ENCODE measurements at regions not wholly inside any gene's neighbourhood (a gene's known extent, or its start where the extent isn't known, plus 50 kb on each side); places are given as distances from the start of the nearest gene placed in this dataset.

DNA sequence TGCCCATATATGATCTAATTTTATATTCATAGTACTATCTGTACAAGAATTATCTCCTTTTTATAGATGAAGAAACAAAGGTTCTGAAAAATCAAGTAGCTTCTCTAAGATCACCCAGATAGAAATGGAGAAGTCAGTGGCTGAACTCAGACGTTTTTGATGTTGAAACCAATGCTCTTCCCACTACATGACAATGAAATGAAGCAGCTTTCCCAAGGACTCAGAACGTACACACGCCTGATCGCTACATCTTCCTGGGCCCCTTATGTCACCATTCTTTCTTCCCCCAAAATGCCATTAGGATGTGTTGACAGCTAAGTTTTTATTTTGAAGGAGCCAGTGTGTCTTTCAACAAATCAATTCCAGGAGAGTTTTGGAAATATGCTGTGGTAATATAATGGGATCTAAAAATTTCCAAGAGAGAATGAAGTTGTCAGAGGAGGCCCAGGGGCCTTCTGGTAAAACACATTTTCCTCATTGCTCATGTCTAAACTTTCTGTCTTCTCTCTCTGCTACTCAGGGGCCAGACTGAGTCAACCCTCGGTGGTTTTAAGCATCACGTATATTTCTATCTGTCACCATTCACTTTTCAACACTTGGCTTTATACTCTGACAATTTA is 98.1 kb upstream of the COL21A1 start:
- no peak for DNase-seq

DNA sequence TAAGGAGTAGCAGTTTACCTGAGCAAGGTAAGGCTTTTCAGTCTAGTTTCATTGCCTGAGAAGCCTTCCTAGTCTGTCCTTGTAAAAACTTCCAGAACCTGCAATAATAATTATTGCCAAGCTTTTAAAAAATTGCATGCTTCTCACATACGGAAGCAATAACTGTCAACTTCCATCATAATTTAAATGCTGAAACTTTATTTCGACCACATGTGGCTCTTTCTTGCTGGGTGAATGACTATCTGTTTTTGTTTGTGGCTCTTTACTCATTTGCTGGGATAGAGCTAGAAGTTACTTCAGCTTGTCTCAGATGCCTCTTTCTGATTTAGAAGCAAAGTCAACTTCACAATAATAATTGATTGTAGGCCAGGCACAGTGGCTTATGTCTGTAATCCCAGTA is 95.9 kb upstream of the COL21A1 start:
- DNase-seq: no peak

DNA sequence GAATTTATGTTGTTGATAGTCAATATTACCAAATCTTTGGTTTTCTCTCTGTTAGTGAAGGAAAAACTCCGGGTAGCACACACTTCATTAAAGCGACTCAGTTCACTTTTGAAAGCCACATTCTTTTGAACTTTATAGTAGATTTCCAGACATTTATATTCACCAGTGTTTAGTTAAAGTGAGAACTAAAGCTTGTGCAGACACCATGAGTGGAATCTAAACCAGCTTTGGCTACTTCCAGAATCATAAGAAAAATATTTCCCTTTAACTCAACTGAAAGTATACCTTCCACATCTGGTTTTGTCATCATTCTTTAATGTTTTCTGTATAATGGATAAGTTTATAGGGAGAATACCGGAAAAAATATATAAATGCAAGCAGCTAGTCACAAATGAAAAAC is 92.1 kb upstream of the COL21A1 start:
- DNase-seq: no peak

DNA sequence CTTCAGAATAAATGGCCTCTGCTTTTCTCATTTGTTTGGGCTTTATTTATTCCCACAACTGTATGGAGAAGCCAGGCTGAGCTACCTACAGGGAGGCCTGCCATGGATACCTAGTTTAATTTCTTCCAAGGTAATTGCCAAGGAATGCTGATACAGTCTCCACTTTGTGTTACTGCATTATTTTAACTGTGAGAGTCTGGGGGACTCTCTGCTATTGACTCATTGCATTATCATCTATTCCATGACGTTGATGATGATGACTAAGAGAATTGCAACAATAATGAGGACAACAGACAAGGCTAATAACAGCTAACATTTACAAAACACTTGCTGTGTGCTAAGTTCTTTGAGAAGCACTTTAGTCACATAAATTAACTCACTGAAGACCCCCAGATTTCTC is 88.3 kb upstream of the COL21A1 start:
- no peak for DNase-seq

DNA sequence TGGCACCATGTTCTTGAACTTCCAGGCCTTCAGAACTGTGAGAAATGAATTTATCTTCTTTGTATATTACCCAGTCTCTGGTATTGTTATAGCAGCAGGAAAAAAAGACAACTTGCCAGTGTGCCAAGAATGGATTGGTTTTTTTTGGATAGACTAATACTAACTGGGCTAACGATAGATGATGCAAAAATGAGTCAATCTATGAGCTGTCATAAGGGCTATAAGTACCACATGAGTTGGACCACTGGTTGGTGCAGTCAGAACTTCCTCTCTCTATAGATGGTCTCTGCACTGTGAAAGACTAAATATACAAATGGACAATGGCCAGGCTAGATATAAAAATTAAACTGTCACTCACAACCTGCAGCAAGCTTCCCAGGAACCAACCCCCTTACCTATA is 87.6 kb upstream of the COL21A1 start:
- DNase-seq: no peak

DNA sequence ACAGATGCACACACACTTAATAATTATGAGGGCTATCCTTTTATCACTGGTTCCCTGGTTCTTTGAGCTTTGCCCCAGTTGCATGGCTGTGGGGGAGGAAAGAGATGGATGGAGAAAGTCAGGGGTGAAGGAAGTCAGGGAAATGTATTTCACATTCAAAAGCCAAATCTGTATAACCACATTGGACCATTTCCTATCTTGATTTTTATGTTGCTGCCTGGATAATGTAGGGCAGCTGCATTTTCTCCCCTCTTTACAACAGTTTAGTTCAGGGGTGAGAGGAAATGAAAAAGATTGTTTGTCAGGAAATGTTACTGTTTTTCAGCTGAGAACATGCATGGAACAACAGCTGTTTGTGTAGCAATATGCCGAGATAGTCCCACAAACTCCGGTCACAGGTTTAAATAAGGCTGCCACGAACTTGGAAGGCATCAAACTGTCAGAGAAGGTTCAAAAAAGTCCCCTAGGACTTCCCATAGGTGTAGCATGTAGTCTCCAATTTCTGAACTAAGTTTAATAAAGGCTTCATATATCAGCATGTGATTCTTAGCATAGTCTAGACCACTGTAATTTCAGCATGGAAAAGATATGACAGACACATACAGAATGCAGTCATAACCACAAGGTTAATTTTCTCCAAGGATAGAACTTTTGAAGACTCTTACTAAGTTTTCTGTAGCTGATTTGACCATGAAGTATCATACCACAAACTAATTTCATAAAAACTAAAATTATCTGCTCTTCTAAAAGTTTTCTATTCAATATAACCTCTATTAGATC is 82.1 kb upstream of the COL21A1 start:
- no peak for DNase-seq

DNA sequence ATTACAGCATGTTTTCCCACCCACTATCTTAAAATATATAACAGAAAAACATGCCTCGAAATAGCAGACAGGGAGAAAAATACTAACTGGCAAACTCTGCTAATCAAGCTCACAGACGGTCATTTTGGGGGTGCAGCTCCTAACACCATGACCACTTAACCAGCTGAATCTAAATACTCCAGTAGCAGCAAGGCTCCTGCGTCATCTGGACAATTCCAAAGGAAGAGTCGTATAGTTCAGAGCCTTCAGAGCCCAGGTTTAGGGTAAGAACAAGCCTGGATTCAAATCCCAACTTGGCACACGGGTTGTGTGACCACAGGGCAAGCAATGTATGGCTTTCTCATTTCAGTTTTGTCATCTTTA is 81.3 kb upstream of the COL21A1 start:
- no peak for DNase-seq

DNA sequence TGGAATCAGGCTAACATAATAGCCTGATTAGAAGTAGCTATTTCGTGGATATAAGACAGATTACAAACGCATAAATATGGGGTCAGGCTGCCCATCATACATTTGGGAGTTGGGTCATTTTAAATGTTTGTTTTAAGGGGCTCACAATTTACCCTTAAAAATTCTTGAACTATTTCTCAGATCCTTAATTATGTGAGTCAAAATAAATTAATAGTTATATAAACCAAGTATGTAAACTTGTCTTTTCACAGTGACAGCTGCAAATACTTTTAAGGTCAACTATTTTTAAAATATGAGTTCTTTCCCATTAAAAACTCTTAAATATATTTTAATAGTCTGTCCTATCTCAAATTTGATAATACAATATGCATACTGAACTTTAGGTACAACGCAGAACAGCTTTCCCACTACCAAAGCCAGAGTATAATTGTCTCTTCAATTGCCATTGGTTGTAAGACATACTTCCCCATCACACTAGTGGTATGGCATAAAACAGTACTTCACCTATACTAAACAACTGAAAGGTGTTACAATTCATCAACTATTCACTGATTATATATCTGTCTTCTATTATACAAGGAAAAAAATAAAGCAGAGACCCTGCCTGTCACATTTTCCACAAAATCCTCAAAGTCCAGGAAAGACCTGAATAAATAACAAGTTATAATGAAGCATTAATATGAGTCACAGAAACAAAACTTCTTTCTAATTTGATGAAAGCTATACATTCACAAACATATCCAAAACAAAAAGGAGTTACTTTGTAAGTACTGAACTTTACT is 80.8 kb upstream of the COL21A1 start:
- no peak for DNase-seq

DNA sequence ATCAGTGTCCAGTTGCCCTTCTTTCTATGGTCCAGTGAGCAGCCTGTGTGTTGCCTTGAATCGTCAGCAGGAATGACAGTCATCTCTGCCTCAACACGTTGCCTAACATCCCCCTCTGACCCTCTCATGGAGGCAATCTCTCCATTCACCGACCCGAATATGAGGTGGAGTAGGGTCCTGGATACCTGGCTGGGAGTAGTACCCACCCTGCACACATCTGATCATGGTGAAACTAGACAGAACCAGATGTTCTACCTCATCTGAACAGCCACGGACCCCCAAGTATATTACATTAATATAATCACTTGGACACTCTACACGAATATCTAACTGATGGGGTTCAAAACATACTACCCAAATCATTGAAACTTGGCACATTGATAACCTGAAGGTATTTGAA is 77.0 kb upstream of the COL21A1 start:
- DNase-seq: no peak

DNA sequence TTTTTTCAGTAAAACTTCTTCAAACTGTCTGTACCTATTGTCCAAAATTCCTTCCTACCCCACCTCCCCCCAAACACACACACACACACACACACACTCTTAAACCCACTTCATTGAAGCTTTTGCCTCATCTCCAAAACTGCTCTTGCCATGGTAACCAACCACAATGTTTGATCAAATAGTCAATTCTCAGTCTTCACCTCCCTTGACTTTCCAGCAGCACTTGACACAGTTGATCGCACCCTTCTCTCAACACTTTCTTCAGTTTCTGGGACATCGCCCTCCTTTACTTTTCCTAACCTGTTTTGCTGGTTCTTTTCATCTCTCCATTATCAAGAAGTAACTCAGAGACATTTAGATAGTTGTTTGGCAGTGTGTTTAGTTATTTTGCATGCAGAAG is 71.5 kb upstream of the COL21A1 start:
- no peak for DNase-seq

DNA sequence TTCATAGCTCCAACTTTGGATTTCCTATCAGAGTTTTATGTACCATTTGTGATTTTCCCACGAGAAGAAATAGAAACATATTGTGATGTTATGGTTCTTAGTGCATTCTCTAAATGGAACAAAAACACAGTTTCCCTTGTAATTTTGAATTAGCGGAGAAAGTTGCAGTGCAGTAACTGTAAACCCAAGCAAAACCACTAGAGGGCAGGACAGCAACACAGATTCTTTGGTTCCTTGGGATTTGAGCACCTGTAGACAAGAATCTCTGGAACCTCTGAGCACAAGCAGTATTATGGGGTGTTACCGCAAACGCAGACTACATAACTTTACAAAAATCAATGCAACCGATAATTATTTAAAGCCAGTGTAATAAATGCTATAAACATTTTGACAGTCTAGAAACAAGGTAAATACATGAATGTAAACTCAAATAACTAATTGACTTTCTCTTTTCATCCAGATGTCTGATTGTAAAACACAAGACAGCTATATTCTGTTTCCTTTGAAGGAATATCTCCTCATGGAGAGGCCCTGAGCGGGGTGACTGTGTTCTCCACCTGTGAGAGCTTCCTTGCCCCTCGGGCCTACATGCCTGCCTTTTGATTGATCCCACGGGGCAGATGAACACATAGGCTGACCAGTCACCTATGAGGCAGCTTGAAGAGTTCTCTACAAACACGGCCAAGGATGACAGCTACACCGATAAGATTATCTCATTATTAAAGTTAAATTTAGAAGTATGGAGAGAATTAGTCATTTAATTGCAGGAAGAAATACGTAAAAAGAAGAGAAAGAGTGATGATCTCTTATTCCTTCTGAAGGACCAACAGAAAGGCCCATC is 67.5 kb upstream of the COL21A1 start:
- peak; percentile 57 for DNase-seq

DNA sequence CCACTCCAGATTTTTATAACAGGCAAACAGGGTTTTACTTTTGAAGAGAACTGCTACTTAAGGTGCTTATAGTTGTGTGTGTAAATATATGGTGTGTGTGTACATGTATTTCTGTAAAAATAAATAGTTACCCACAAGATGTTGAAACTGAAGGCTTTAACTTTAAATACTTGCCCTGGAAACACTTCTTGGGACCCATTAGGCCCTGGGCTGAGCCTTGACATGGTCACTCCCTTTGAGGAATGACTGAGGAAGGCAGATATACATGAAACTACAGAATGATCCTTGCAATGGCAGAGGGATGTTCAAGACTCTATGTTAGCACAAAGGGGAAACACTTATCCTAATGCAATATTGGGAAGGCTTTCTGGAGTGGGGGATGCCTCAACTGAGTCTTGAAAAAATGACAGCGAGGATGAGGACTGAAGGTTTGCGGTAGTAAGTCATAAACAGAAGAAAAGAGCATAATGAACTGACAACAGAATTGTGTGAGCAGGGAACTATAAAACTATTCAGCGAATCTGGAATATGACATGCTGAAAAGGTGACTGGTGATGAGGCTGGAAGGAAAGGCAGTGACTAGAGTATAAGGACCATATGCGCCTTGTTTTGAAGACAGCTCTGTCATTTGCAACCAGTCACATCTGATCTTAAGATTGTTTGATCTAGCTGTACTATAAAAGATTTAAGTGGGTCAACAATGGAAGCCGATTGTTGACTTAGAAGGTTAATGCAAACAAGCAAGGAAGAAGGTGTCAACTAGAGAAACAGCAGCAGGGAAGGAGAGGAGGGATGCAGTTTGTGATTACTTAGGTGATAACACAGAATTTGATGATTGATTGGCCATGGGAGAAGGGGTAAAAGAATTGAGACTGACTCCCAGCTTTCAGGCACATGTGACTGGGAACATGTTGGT is 64.4 kb upstream of the COL21A1 start:
- DNase-seq: no peak

DNA sequence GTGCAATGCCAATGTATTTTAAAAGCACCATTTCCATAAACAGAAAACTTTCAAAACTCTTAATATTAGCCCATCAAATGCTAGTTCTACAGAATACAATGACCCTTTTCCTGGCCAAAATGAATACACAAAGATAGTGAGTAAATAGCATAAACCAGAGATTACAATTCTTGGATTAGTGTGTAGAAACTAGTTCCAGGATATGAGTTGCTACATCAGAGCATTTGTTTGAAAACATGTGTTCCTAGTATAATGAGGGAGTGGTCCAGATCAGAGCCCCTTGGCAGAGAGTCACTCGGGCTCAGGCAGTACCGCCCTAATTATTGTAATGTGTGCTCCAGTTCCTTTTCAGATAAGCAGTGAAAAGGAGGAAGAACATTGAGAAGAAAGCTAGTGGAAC is 63.7 kb upstream of the COL21A1 start:
- DNase-seq: no peak

DNA sequence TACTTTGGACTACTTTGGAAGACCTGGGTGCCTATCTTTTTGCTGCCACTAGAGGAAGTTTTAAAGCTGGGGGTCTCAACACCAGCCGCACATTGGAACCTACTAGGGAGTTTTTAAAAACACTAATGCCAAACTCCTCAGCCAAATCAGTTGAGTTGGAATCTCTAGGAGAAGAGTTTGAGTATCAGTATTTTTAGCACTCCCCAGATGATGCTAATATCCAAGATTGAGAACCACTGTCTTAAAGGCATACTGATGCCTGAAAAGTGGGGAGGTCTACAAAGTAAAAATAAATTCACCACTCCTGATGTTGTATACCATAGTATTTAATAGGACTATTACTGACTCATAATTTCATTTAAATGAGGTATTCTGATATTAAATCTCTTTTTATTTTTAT is 62.9 kb upstream of the COL21A1 start:
- no peak for DNase-seq

DNA sequence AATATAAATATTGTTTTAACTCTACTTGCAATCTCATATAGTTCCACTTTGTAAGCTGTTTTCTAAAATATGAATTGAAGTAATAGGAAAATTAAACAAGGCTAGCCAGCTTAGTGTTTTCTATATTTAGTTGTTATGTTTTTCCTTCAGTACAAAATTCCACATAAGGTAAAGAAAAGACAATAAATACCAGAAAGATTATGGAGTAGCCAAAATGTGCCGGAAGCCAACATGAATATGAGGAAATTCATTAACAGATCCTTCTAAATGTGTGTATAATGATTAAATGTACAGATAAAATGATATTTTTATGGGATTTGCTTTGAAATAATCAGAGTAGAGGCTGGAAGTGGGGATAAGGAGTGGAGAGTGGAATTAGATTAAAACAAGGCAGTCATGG is 52.5 kb upstream of the COL21A1 start:
- DNase-seq: no peak

DNA sequence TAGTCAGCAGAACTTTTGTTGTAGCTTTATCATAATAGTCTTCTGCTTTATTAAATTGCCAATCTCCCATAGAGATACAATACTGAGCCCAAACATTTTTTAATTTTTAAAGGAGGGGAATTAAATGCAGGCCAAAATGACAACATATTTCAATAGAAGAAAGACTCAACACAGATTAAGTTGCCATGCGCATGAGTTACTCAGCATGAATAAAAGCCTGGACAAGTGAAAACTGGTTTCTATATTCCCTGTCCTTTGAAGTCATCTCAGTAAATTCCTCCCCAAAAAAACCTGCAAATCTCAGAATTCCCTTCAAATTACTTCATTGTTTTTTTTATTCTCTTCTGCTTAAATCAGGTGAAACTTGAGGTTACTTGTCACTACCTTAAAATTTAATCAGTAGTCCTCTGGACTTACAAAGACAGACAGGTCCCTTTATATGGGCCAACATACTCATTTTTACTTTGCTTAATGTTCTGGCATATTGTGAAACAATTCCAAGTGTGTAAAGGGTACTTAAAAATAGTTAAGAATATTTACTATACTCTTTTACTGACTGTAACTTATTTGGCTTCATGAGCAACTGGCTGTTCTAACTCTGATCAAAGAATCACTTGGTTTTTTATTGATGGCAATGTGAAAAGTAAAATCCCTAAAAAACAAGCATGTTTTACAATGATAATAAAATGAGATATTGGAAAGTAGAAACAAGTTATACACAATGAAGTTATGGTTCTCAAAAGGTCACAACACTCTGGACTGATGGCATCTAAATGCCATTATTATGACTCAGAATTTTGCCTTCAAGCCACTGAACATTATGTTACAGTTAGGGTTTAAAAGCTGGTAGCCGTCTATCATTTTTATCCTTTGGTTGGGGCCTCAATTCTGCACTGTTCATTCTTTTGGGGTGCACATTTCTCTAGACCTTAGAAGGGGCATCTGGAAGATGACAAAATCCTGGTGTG is 49.9 kb upstream of the COL21A1 start:
- no peak for DNase-seq

Data from eye (tissue), 1 donor.